ENCODE measurements at regions not wholly inside any gene's neighbourhood (a gene's known extent, or its start where the extent isn't known, plus 50 kb on each side); places are given as distances from the start of the nearest gene placed in this dataset.

- no peaks in the 10 kb centered on the region for H3K36me3 ChIP-seq
- no peaks in the 10 kb centered on the region for H3K9me3 ChIP-seq
- no peaks in the 10 kb centered on the region for H3K4me1 ChIP-seq
- H3K4me3 ChIP-seq, result no peak overlapping the region
- TF ChIP-seq POLR2A (IDR thresholded peaks at IDR 0.05) (no peak), CTCF (IDR thresholded peaks at IDR 0.05) (no peak), EP300 (IDR thresholded peaks at IDR 0.05) (no peak), POLR2AphosphoS5 (IDR thresholded peaks at IDR 0.05) (no peak)
- H3K27ac ChIP-seq, result no peak overlapping the region
- intact Hi-C loops (cut with DNase I), result no loop called here
- DNase-seq, result no peak
- 83 to 85% methylated on average over 4 of the region's 4 CpGs for WGBS, 2 donors
- no peaks in the 10 kb centered on the region for H3K27me3 ChIP-seq
Observed at GRCh38 chr10:90481326-90481923, 376.4 kb downstream of the HTR7 start.

- Histone ChIP-seq H3K4me1 (no peaks in the 10 kb centered on the region), H3K27ac (no peak overlapping the region), H3K9me3 (no peaks in the 10 kb centered on the region), H3K27me3 (no peaks in the 10 kb centered on the region), H3K4me3 (no peak overlapping the region), H3K36me3 (no peaks in the 10 kb centered on the region)
- DNase-seq, result no peak
- no peak for TF ChIP-seq POLR2AphosphoS5 (IDR thresholded peaks at IDR 0.05)
- no peak for TF ChIP-seq CTCF (IDR thresholded peaks at IDR 0.05)
- TF ChIP-seq POLR2A (IDR thresholded peaks at IDR 0.05), result no peak
- no peak for TF ChIP-seq EP300 (IDR thresholded peaks at IDR 0.05)
- WGBS, 2 donors, result 77 to 82% methylated on average over 3 of the region's 3 CpGs
- intact Hi-C loops (cut with DNase I), result no loop called here
Observed at GRCh38 chr10:90484518-90484917, 373.3 kb downstream of the HTR7 start.

GRCh38 chr10:90494183-90494582, 363.7 kb downstream of the HTR7 start:
- Histone ChIP-seq H3K4me1 (no peaks in the 10 kb centered on the region), H3K36me3 (no peaks in the 10 kb centered on the region), H3K27me3 (no peaks in the 10 kb centered on the region), H3K9me3 (peaks cover 0 to 9% (median 0%) of the 10 kb centered on the region in 4 donors), H3K4me3 (no peak overlapping the region), H3K27ac (no peak overlapping the region)
- intact Hi-C loops (cut with DNase I), result no loop called here
- WGBS, 2 donors, result 74 to 80% methylated on average over 2 of the region's 2 CpGs
- no peak for TF ChIP-seq CTCF (IDR thresholded peaks at IDR 0.05)
- no peak for TF ChIP-seq EP300 (IDR thresholded peaks at IDR 0.05)
- no peak for TF ChIP-seq POLR2A (IDR thresholded peaks at IDR 0.05)
- TF ChIP-seq POLR2AphosphoS5 (IDR thresholded peaks at IDR 0.05), result no peak
- no peak for DNase-seq

- H3K36me3 ChIP-seq, result no peaks in the 10 kb centered on the region
- intact Hi-C loops (cut with DNase I), result no loop called here
- no peak overlapping the region for H3K4me3 ChIP-seq
- H3K9me3 ChIP-seq, result no peaks in the 10 kb centered on the region
- TF ChIP-seq POLR2A (IDR thresholded peaks at IDR 0.05), result no peak
- TF ChIP-seq POLR2AphosphoS5 (IDR thresholded peaks at IDR 0.05), result no peak
- no peaks in the 10 kb centered on the region for H3K27me3 ChIP-seq
- 89 to 93% methylated on average over 2 of the region's 2 CpGs for WGBS, 2 donors
- no peak for DNase-seq
- H3K4me1 ChIP-seq, result no peaks in the 10 kb centered on the region
- H3K27ac ChIP-seq, result no peak overlapping the region
Observed at GRCh38 chr10:90504172-90504571, 353.7 kb downstream of the HTR7 start.

- TF ChIP-seq POLR2AphosphoS5 (IDR thresholded peaks at IDR 0.05) (no peak), EP300 (IDR thresholded peaks at IDR 0.05) (no peak), CTCF (IDR thresholded peaks at IDR 0.05) (no peak), POLR2A (IDR thresholded peaks at IDR 0.05) (no peak)
- no peak overlapping the region for H3K27ac ChIP-seq
- H3K4me1 ChIP-seq, result no peaks in the 10 kb centered on the region
- no peaks in the 10 kb centered on the region for H3K9me3 ChIP-seq
- H3K36me3 ChIP-seq, result no peaks in the 10 kb centered on the region
- H3K4me3 ChIP-seq, result no peak overlapping the region
- no peaks in the 10 kb centered on the region for H3K27me3 ChIP-seq
- intact Hi-C loops (cut with DNase I), result no loop called here
- 91 to 92% methylated on average over 1 of the region's 1 CpG for WGBS, 2 donors
- no peak for DNase-seq
Observed at GRCh38 chr10:90526721-90527120, 331.1 kb downstream of the HTR7 start.

All from sigmoid colon (tissue), 6 donors.